Calu3 (cell line): ENCODE measurements at regions not wholly inside any gene's neighbourhood (a gene's known extent, or its start where the extent isn't known, plus 50 kb on each side); places are given as distances from the start of the nearest gene placed in this dataset.

ENCODE experiments used
- BruUV-seq: library from RNA; stranded (reverse); fragments of 400-500 nt; replicated peaks from 2 replicates; lab custom pipeline; 2021; lab: Mats Ljungman, UMichigan
- CTCF ChIA-PET: fragments of 300-600 bp; sonication (Branson Sonifier 250); formaldehyde crosslinking; loops from one replicate; lab custom pipeline; 2022; ENCODE audit warnings: antibody characterized with exemption; lab: Charles Lee
- DNase-seq: peaks from one replicate; pipeline ENCODE4 v3.0.0; 2022
- H3K27ac Mint-ChIP-seq: one replicate; pipeline ENCODE4 v1.8.0; 2022; ENCODE audit warnings: mixed read lengths; ENCODE audit not compliant: unreplicated experiment
- H3K27me3 Mint-ChIP-seq: one replicate; pipeline ENCODE4 v1.8.0; 2022; ENCODE audit warnings: mixed read lengths; ENCODE audit not compliant: unreplicated experiment
- H3K36me3 Mint-ChIP-seq: one replicate; pipeline ENCODE4 v1.8.0; 2022; ENCODE audit warnings: mild to moderate bottlenecking, moderate library complexity, mixed read lengths; ENCODE audit not compliant: insufficient read depth, unreplicated experiment
- H3K4me1 Mint-ChIP-seq: one replicate; pipeline ENCODE4 v1.8.0; 2022; ENCODE audit warnings: mild to moderate bottlenecking, low read depth, mixed read lengths; ENCODE audit not compliant: unreplicated experiment
- H3K4me3 Mint-ChIP-seq: one replicate; pipeline ENCODE4 v1.8.0; 2022; ENCODE audit warnings: mild to moderate bottlenecking, low read depth, moderate library complexity, mixed read lengths; ENCODE audit not compliant: unreplicated experiment
- H3K9me3 Mint-ChIP-seq: one replicate; pipeline ENCODE4 v1.8.0; 2022; ENCODE audit warnings: low read depth, mixed read lengths; ENCODE audit not compliant: unreplicated experiment
- CTCF ChIP-seq: fragments of 200-600 bp; IDR thresholded peaks from one replicate; pipeline ENCODE4 v1.8.0; 2022; ENCODE audit warnings: antibody characterized with exemption; ENCODE audit not compliant: unreplicated experiment
- intact Hi-C: fragments of 100-400 bp; cut with micrococcal nuclease; formaldehyde crosslinking; loops from one replicate; pipeline ENCODE4 v1.10.0; 2022; ENCODE audit not compliant: unreplicated experiment

GRCh38 chr3:14297784-14298236 lies 104.6 kb upstream of the SLC6A6 start:
- intact Hi-C loops = no loop called here
- CTCF ChIA-PET = no interaction called here
- no peaks in the 10 kb centered on the region for H3K36me3 Mint-ChIP-seq
- peaks cover 9% of the 10 kb centered on the region for H3K27me3 Mint-ChIP-seq
- DNase-seq = no peak
- no peaks in the 10 kb centered on the region for H3K9me3 Mint-ChIP-seq
- no peak overlapping the region for H3K4me3 Mint-ChIP-seq
- no peak for TF ChIP-seq CTCF
- no TSS peak for BruUV-seq
- H3K27ac Mint-ChIP-seq = no peak overlapping the region
- peaks cover 13% of the 10 kb centered on the region for H3K4me1 Mint-ChIP-seq

- no peaks in the 10 kb centered on the region for H3K9me3 Mint-ChIP-seq
- intact Hi-C loops = no loop called here
- CTCF ChIA-PET = no interaction called here
- TF ChIP-seq CTCF = no peak
- DNase-seq = no peak
- no TSS peak for BruUV-seq
- no peaks in the 10 kb centered on the region for H3K36me3 Mint-ChIP-seq
- H3K27ac Mint-ChIP-seq = no peak overlapping the region
- peaks cover 13% of the 10 kb centered on the region for H3K4me1 Mint-ChIP-seq
- H3K4me3 Mint-ChIP-seq = no peak overlapping the region
- peaks cover 16% of the 10 kb centered on the region for H3K27me3 Mint-ChIP-seq
Measured at GRCh38 chr3:14298442-14298841, 104.0 kb upstream of the SLC6A6 start.

GRCh38 chr3:14298991-14299555 lies 103.3 kb upstream of the SLC6A6 start:
- intact Hi-C loops = no loop called here
- Mint-ChIP-seq H3K4me1 (peaks cover 13% of the 10 kb centered on the region), H3K27me3 (peaks cover 22% of the 10 kb centered on the region), H3K4me3 (no peak overlapping the region), H3K36me3 (no peaks in the 10 kb centered on the region), H3K27ac (no peak overlapping the region), H3K9me3 (no peaks in the 10 kb centered on the region)
- no peak for DNase-seq
- CTCF ChIA-PET = no interaction called here
- no TSS peak for BruUV-seq
- no peak for TF ChIP-seq CTCF

GRCh38 chr3:14299767-14300166 lies 102.6 kb upstream of the SLC6A6 start:
- peaks cover 13% of the 10 kb centered on the region for H3K4me1 Mint-ChIP-seq
- intact Hi-C loops = no loop called here
- no peak overlapping the region for H3K27ac Mint-ChIP-seq
- H3K4me3 Mint-ChIP-seq = no peak overlapping the region
- no peak for TF ChIP-seq CTCF
- no TSS peak for BruUV-seq
- H3K36me3 Mint-ChIP-seq = no peaks in the 10 kb centered on the region
- no peaks in the 10 kb centered on the region for H3K9me3 Mint-ChIP-seq
- peaks cover 23% of the 10 kb centered on the region for H3K27me3 Mint-ChIP-seq
- DNase-seq = no peak
- CTCF ChIA-PET = no interaction called here
